HG02642 (cell line): ENCODE measurements at regions not wholly inside any gene's neighbourhood (a gene's known extent, or its start where the extent isn't known, plus 50 kb on each side); places are given as distances from the start of the nearest gene placed in this dataset.

ENCODE experiments used
- ATAC-seq: cut with Tn5 transposase; IDR thresholded peaks from one replicate; pipeline ENCODE4 v1.9.1; 2021; ENCODE audit warnings: mild to moderate bottlenecking; ENCODE audit not compliant: unreplicated experiment, poor library complexity

DNA sequence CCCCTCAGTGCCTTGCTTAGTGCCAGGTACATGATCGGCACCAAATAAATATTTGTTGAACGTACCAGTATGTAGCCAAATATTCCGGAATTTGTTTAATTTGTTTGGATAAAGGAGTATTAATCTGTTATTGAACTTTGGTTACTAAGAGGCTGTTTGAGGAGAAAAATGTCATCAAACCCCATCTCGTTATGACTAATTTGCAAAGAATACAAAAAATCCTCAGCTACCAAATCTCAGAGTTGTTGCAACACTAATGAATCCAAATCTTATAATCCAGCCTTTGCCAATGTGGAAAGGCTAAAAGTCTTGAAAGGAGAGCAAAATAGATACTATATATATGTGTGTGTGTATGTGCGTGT is 79.5 kb downstream of the KLF5 start:
- no peak for ATAC-seq

DNA sequence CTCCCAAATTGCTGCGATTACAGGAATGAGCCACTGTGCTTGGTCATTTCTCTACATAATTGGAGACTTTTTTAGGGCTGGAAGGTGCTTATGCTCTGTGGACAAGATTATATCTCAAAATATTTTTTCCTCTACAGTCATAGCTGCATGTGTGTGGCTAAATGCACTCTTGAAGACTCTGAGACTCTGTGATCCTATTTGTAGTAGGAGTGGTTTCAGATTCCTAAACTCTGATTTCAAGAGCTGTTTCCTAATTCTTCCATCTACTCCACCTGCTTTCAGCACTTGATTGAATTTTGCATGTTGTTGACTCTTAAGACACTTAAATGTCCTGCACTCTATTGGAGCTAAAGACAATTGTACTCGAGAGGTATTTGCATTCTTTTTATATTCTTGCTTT is 78.0 kb downstream of the KLF5 start:
- ATAC-seq: no peak

DNA sequence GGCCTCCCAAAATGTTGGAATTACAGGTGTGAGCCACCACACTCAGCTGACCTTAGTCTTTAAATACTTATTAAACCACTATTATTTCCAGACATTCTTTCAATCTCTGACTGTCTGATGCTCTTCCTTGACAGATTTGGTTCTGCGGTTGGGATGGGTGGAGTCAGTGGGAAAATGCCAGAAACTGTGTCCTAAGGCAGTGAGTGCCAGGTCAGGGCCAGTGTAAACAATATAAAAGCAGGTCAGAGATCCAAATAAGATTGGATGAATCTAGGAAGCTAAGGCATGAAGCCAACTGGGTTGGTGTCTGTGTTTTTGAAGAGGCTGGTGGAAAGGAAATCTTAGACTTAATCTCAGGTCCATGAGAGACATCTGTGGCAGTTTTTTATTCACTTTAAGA is 74.7 kb downstream of the KLF5 start:
- no peak for ATAC-seq

DNA sequence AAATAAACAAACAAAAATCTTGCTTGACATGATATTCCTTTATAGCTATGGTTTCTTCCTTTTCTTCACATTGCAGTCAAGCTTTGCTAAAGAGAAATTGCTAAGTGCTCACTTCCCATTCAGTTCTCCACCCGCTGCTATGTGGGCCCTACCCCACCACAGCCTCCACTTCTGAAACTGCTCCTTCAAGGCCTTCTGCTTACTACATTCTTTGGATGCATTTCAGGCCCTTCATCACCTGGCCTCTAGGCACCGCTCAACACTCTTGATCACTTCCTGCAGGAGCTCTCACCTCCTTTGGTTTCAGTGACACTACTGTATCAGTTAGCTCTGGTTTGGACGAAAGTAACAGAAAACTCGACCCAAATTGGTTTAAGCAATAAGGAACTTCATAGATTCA is 72.4 kb downstream of the KLF5 start:
- no peak for ATAC-seq

DNA sequence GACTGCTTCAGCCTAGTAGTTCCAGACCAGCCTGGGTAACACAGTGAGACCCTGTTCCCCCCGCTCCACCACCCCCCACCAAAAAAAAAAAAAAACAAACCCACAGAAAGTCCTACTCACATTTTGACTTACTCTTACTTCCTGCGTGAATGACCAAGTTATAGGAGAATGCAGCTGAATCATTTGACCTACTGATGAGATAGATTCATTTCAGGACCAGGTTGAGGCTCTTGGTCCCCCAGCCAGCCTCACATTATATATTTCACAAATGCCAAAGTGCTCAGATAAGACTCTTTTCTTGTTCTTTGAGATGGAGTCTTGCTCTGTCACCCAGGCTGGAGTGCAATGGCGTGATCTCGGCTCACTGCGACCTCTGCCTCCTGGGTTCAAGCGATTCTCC is 70.2 kb downstream of the KLF5 start:
- no peak for ATAC-seq
